Stimulated activated naive CD4-positive, alpha-beta T cell (primary cell): ENCODE measurements at regions not wholly inside any gene's neighbourhood (a gene's known extent, or its start where the extent isn't known, plus 50 kb on each side); places are given as distances from the start of the nearest gene placed in this dataset.

Experiments
- DNase-seq, 6 experiments: peaks; one replicate each; lab custom pipeline; 2025; lab: John Stamatoyannopoulos, UW

- DNase-seq = no peak
These were observed 111.0 kb downstream of the CHST1 start for GRCh38 chr11:45554230-45554967.

DNA sequence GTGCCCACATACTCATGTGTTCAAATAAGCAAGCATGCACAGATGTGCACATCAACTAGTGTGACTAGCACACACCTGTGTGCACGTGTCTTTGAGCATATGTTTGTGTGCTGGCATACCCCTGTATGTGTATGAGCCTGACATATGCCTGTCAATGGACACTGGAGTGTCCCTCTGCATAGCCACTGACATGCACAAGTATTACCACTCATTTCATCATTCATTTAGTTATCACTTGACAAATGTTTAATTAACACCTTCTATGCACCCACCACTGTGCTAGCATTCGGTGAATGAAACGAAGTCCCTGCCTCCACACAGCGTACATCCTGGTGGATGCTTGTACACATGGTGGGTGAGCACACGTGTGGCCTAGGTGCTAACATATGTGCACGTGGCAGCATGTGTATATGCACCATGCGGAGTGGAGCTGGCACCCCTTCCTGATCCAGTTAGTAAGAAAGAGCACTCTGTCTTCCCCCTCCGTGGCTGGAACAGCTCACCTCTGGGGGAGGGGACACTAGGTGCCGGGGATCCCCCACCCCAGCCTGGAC lies 112.0 kb downstream of the CHST1 start:
- DNase-seq = no peak

GRCh38 chr11:45551191-45551713 lies 114.2 kb downstream of the CHST1 start:
- no peak for DNase-seq

DNA sequence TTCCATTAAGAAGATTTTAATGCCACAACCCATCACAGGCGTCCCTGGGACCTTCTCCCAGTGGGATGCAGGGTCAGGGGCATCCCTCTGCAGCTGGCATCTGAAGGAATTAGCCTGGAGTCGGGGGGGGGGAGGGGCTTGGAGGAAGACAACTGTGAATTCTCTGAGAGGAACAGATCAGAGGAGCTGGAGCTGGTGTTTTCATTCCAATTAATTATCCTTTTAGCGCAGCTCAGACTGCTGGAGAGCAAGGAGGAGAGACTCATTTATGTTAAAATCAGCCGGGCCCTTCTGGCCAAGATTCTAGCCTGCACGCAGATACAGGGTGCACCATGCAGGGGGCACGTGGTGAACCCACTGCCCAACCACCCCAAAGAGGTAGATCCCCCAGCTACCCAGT lies 116.2 kb downstream of the CHST1 start:
- DNase-seq = no peak

DNA sequence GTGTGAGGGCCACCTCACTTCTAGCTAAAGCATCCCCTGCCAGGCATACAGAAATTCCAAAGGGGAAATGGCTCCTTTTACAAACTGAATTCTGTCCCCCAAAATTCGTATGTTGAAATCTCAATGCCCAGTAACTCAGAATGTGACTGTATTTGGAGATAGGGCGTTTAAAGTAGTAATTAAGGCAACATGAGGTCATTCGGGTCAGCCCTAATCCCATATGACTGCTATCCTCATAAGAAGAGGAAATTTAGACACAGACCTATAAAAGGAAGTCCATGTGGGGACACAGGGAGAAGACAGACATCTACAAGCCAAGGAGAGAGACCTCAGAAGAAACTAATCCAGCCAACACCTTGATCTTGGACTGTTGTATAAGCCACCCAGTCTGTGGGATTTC lies 119.1 kb downstream of the CHST1 start:
- DNase-seq = no peak

DNA sequence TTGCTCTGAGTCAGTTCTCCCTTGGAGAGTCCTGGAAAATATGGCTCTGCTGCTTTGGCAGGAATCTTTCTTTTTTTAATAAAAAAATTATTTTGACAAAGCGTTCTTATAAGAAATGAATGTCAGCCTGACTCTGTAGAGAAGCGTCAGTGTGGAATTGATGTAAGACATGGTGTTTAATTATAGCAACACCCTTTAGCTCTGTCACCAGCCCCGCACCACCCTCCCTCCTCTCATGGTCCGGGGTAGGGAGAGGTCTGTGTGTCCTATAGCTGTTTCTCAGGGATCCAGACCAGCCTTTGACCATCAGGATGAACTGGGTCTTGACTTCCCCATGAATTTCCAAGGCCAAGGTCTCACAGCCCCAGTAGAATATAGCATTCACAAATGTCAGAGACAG lies 120.6 kb downstream of the CHST1 start:
- DNase-seq = no peak

GRCh38 chr11:45543808-45544422 lies 121.5 kb downstream of the CHST1 start:
- no peak for DNase-seq

DNA sequence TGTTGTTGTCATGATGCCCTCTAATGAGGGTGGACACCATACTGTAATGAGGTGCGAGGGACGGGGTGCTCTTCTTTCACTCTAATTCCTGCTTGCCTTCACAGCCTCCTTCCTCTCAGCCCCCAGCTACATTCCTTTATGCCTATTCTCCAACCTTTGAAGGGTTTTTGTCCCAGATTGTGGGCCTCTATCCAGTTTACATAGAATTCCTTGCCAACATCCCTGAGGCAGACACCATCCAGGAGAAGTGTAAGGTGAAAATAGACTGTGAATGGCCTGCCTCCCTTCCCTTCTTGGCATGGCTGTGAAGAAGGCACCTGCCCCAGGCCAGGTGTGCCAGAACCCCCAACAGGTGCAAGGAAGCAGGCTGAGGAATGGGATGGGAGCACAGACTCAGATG lies 122.3 kb downstream of the CHST1 start:
- DNase-seq = no peak

GRCh38 chr11:45541693-45542434 lies 123.6 kb downstream of the CHST1 start:
- no peak for DNase-seq

DNA sequence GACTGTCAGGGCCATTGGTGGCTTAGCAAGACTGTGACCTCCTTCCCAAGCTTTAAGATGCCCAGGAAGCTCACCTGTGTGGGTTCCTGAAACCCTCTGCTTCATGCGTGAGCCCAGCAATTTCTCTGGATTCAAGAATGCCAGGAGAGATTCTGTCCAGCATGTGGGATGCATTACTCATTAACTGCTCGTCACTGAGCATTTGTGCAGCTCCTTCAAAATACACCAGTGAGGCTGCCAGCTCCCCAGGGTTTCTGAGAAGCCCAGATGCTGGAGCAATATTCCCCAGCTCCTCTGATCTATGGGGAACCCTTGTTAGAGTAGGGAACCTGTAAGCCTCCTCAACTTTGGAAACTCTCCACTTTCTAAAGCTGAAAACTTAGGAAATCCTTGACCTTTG lies 126.5 kb downstream of the CHST1 start:
- no peak for DNase-seq

DNA sequence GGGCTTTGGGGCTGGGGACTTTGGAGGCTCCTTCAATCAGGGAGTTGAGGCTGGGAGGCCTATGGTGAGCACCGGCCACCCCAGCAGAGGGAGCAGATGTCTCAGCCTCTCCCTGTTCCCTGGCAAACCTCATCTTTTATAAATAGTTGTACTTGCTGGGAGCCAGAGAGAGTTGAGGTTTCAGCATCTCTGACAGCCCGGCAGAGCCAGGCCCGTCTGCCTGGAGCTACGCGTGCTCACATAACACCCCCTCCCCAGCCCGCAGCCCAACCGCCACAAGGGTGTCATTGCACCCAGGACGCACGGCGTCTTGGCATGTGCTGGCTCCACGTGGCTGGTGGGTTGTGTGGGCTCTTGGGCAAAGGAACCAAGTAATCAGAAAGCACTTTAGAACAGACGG lies 127.1 kb downstream of the CHST1 start:
- no peak for DNase-seq

DNA sequence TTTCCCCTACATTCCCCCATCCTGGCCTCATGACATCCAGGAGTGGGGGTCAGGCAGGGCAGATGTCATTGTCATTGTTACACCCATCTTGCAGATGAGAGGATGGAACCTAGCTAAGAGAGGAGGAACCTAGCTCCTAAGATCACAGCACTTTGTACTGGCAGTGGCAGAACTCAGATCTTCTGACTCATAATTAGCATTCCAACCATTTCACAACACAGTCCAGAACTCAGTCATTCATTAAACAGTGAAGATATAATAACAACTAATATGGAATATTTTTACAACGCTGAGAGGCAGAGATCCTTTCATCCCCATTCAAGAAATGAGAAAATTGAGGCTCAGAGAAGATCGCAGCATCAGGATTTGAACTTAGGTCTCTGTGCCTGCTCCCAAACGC lies 127.8 kb downstream of the CHST1 start:
- DNase-seq = no peak

DNA sequence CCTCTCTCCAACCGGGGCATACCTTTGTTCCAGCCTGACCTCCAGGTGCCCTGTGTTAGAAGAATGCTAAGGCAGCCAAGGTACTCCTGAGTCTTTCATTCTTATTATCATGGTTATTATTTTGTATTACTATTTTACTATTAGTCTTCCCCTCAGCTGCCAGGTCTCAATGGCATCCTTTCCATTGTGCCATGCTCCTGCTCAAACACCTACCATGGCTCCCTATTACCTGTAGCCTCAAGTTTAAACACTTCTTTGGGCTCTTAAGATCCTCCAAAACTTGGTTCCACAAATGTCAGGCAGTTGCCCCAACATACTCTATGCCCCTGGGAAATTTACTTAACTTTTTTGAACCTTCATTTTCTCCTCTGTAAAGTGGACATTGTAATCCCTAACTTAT lies 130.4 kb downstream of the CHST1 start:
- DNase-seq = no peak

DNA sequence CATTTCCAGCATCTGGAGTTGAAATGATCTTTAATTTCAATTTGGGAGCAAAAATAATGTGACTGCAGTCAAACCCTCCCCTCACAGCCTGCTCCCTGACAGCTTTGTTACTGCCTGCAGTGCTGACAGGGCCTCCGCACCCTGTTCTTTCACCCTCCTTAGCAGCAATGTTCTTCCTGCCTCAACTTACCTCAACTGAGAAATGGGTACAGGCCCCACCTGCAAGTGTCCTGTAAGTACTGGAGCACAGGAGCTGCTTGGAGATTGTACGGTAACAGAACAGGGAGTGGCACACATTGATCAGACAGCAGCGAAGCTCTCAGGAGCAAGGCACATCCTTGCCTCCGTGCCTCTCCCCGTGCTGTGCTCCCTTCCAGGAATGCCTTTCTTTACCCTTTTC lies 131.3 kb downstream of the CHST1 start:
- no peak for DNase-seq

GRCh38 chr11:45532546-45532945 lies 132.9 kb downstream of the CHST1 start:
- no peak for DNase-seq

DNA sequence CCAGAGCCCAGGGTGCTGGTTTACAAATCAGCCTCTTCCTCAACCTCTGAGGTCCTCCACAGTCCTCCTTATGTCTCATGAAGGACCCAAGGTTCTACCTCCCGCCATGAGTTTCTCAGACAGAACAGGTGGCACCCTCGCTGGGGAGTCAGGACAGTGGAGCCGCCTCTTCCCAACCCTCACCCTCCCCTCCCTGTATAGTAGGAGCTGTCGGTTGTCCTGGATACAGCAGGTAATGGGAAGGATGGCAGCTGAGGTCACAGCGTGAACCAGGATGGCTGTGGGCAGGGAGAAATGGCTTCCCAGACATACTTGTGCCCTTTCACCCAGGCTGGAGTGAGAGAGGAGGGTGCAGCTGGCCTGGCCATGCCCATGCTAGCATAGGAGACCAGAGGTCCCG lies 134.6 kb downstream of the CHST1 start:
- DNase-seq = no peak

DNA sequence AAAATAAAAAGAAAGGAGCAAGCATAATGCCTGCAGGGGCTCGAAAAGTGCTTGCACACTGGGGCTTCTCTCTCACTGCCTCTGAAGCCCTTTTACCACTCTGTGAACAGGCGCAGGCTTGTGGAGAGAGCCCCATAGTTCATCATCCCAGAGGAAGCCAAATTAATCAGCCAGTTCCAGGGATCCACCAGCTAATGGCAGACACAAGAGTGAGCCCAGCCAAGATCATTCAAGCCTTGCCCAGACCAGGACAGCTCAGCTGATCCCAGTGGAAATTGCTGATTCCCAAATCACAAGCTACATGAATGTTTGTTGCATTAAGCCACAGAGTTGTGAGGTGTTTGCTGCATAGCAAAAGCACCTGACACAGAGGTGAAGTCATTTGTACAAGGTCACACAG lies 135.3 kb downstream of the CHST1 start:
- no peak for DNase-seq

GRCh38 chr11:45528435-45528834 lies 137.0 kb downstream of the CHST1 start:
- DNase-seq = no peak

- no peak for DNase-seq
These were observed 137.5 kb downstream of the CHST1 start for GRCh38 chr11:45527898-45528297.

DNA sequence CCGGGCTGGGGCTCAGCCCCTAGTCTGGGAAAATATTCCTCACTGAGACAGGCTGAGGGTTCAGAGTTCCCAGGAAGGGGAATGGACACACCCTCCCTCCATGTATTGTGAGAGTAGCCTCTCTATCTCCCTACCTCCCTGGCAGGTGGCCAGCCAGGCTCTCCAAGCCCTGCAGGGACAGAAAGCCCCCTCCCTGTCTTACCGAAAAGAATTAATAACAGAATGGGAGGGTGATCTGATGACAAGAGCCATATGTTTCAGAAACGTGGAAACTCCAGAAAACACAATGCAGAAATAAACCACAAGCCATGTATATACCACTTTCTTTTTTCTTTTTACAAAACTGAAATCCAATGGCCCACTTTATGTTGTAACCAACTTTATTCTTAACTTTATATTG lies 140.0 kb downstream of the CHST1 start:
- no peak for DNase-seq

GRCh38 chr11:45523760-45524159 lies 141.7 kb downstream of the CHST1 start:
- DNase-seq = no peak

GRCh38 chr11:45518833-45519535 lies 146.4 kb downstream of the CHST1 start:
- no peak for DNase-seq
